HG03442 (cell line): ENCODE measurements at regions not wholly inside any gene's neighbourhood (a gene's known extent, or its start where the extent isn't known, plus 50 kb on each side); places are given as distances from the start of the nearest gene placed in this dataset.

Experiments used
- ATAC-seq: cut with Tn5 transposase; IDR thresholded peaks from one replicate; pipeline ENCODE4 v1.9.1; 2021; ENCODE audit warnings: mild to moderate bottlenecking, moderate library complexity; ENCODE audit not compliant: unreplicated experiment

GRCh38 chr21:16519036-16519435 is 789.3 kb downstream of the USP25 start:
- ATAC-seq = no peak

GRCh38 chr21:16519644-16520043 is 789.9 kb downstream of the USP25 start:
- ATAC-seq = no peak

GRCh38 chr21:16522548-16522947 is 792.8 kb downstream of the USP25 start:
- no peak for ATAC-seq

- ATAC-seq = no peak
Measured at GRCh38 chr21:16530656-16531055, 800.9 kb downstream of the USP25 start.

- no peak for ATAC-seq
Measured at GRCh38 chr21:16532840-16533239, 803.1 kb downstream of the USP25 start.

- ATAC-seq = no peak
Measured at GRCh38 chr21:16533692-16534407, 804.1 kb downstream of the USP25 start.

GRCh38 chr21:16534408-16535101 is 804.8 kb downstream of the USP25 start:
- ATAC-seq = no peak

GRCh38 chr21:16535102-16535422 is 805.3 kb downstream of the USP25 start:
- ATAC-seq = no peak

- no peak for ATAC-seq
Measured at GRCh38 chr21:16535626-16536025, 805.8 kb downstream of the USP25 start.

- no peak for ATAC-seq
Measured at GRCh38 chr21:16536140-16536539, 806.4 kb downstream of the USP25 start.

GRCh38 chr21:16536643-16537434 is 807.1 kb downstream of the USP25 start:
- no peak for ATAC-seq

GRCh38 chr21:16537501-16537900 is 807.7 kb downstream of the USP25 start:
- no peak for ATAC-seq

- no peak for ATAC-seq
Measured at GRCh38 chr21:16538405-16538804, 808.6 kb downstream of the USP25 start.

GRCh38 chr21:16538936-16539440 is 809.2 kb downstream of the USP25 start:
- no peak for ATAC-seq

- ATAC-seq = no peak
Measured at GRCh38 chr21:16540966-16541727, 811.4 kb downstream of the USP25 start.

GRCh38 chr21:16550118-16550517 is 820.3 kb downstream of the USP25 start:
- ATAC-seq = no peak

- no peak for ATAC-seq
Measured at GRCh38 chr21:16550917-16551741, 821.3 kb downstream of the USP25 start.

GRCh38 chr21:16552880-16553279 is 823.1 kb downstream of the USP25 start:
- no peak for ATAC-seq

- ATAC-seq = no peak
Measured at GRCh38 chr21:16554503-16554902, 824.7 kb downstream of the USP25 start.

GRCh38 chr21:16563116-16563515 is 833.3 kb downstream of the USP25 start:
- no peak for ATAC-seq
